GM23338 (cell line): ENCODE measurements at regions not wholly inside any gene's neighbourhood (a gene's known extent, or its start where the extent isn't known, plus 50 kb on each side); places are given as distances from the start of the nearest gene placed in this dataset.

Source experiments
- ATAC-seq: fragments of 200-7000 bp; cut with Tn5 transposase; 3 replicates; pipeline ENCODE4 v1.9.1; 2020
- DNase-seq: peaks from one replicate; pipeline ENCODE4 v3.0.0-alpha.2; 2015; ENCODE audit warnings: low spot score
- H2AFZ ChIP-seq: fragments of 200-600 bp; sonication (generic); 2 replicates; pipeline ENCODE4 v1.8.0; 2016; ENCODE audit warnings: antibody characterized with exemption, mild to moderate bottlenecking, moderate library complexity
- H3F3A ChIP-seq: fragments of 200-600 bp; sonication (generic); replicated peaks from 2 replicates; pipeline ENCODE4 v1.8.0; 2017; ENCODE audit warnings: antibody characterized with exemption, mixed run types, low read depth
- H3K27ac ChIP-seq: fragments of 200-600 bp; sonication (generic); 2 replicates; pipeline ENCODE4 v1.6.1; 2016; ENCODE audit warnings: low read depth
- H3K27me3 ChIP-seq: fragments of 200-600 bp; sonication (generic); 2 replicates; pipeline ENCODE4 v1.8.0; 2016; ENCODE audit warnings: mild to moderate bottlenecking, mixed run types, moderate library complexity; ENCODE audit not compliant: insufficient read depth
- H3K36me3 ChIP-seq: fragments of 200-600 bp; sonication (generic); 2 replicates; pipeline ENCODE4 v1.8.0; 2016; ENCODE audit warnings: mild to moderate bottlenecking; ENCODE audit not compliant: insufficient read depth
- H3K4me1 ChIP-seq: fragments of 200-600 bp; sonication (generic); 2 replicates; pipeline ENCODE4 v1.8.0; 2016; ENCODE audit warnings: mild to moderate bottlenecking, moderate library complexity; ENCODE audit not compliant: insufficient read depth
- H3K4me2 ChIP-seq: fragments of 200-600 bp; sonication (generic); 2 replicates; pipeline ENCODE4 v1.7.1; 2017; ENCODE audit warnings: mixed run types
- H3K4me3 ChIP-seq: fragments of 200-600 bp; sonication (generic); 2 replicates; pipeline ENCODE4 v1.6.1; 2016; ENCODE audit warnings: mixed run types
- H3K79me2 ChIP-seq: fragments of 200-600 bp; sonication (generic); replicated peaks from 2 replicates; pipeline ENCODE4 v1.8.0; 2017; ENCODE audit warnings: mild to moderate bottlenecking; ENCODE audit not compliant: insufficient read depth
- H3K9me2 ChIP-seq: fragments of 200-600 bp; sonication (generic); 2 replicates; pipeline ENCODE4 v1.8.0; 2017; ENCODE audit not compliant: insufficient read depth
- H4K20me1 ChIP-seq: fragments of 200-600 bp; sonication (generic); replicated peaks from 2 replicates; pipeline ENCODE4 v1.8.0; 2017; ENCODE audit warnings: mild to moderate bottlenecking; ENCODE audit not compliant: insufficient read depth
- H3K27ac Mint-ChIP-seq: 2 replicates; pipeline ENCODE4 v1.8.0; 2020; ENCODE audit warnings: inconsistent platforms, mild to moderate bottlenecking, moderate library complexity, mixed read lengths
- H3K27me3 Mint-ChIP-seq: 3 replicates; pipeline ENCODE4 v1.8.0; 2022; ENCODE audit warnings: low read depth, mild to moderate bottlenecking, moderate library complexity, mixed read lengths, inconsistent platforms; ENCODE audit not compliant: insufficient read depth, poor library complexity
- H3K36me3 Mint-ChIP-seq: 3 replicates; pipeline ENCODE4 v1.8.0; 2021; ENCODE audit warnings: low read depth, mild to moderate bottlenecking, inconsistent platforms, moderate library complexity, mixed read lengths
- H3K4me1 Mint-ChIP-seq: 3 replicates; pipeline ENCODE4 v1.8.0; 2020; ENCODE audit warnings: mild to moderate bottlenecking, inconsistent platforms, mixed read lengths
- H3K4me3 Mint-ChIP-seq: 3 replicates; pipeline ENCODE4 v1.8.0; 2021; ENCODE audit warnings: moderate library complexity, mild to moderate bottlenecking, inconsistent platforms, mixed read lengths
- H3K9me3 Mint-ChIP-seq: 3 replicates; pipeline ENCODE4 v1.8.0; 2020; ENCODE audit warnings: moderate library complexity, mild to moderate bottlenecking, inconsistent platforms, mixed read lengths
- CREB1 ChIP-seq: fragments of 250-450 bp; sonication (Bioruptor Pico); IDR thresholded peaks from 2 replicates; pipeline ENCODE4 v1.5.0; 2020; ENCODE audit warnings: low read depth, mild to moderate bottlenecking, moderate library complexity
- EZH2 ChIP-seq: fragments of 200-600 bp; sonication (generic); IDR thresholded peaks from one replicate; pipeline ENCODE4 v1.8.0; 2017; ENCODE audit warnings: antibody characterized with exemption, mild to moderate bottlenecking, low read depth; ENCODE audit not compliant: unreplicated experiment
- JUNB ChIP-seq: IDR thresholded peaks from one replicate; pipeline ENCODE4 v1.6.1; 2016; ENCODE audit warnings: antibody characterized with exemption; ENCODE audit not compliant: unreplicated experiment
- NANOG ChIP-seq: IDR thresholded peaks from 2 replicates; pipeline ENCODE4 v1.6.1; 2016; ENCODE audit warnings: antibody characterized with exemption, borderline replicate concordance
- POLR2AphosphoS5 ChIP-seq: IDR thresholded peaks from 2 replicates; pipeline ENCODE4 v1.6.1; 2016; ENCODE audit warnings: antibody characterized with exemption, low read depth
- STAT1 ChIP-seq: IDR thresholded peaks from one replicate; pipeline ENCODE4 v1.6.1; 2016; ENCODE audit warnings: antibody characterized with exemption; ENCODE audit not compliant: unreplicated experiment
- ZNF331 ChIP-seq: fragments of 250-450 bp; sonication (Bioruptor Pico); IDR thresholded peaks from 2 replicates; pipeline ENCODE4 v1.5.0; 2020; ENCODE audit warnings: low read depth, mild to moderate bottlenecking, moderate library complexity
- TF ChIP-seq, protein P1 (sequence below): IDR thresholded peaks from one replicate; pipeline ENCODE4 v1.6.1; 2018; ENCODE audit warnings: antibody characterized with exemption; ENCODE audit not compliant: unreplicated experiment
- TF ChIP-seq, protein P2 (sequence below): IDR thresholded peaks from 2 replicates; pipeline ENCODE4 v1.6.1; 2016; ENCODE audit warnings: antibody characterized with exemption
- TF ChIP-seq, protein P3 (sequence below): fragments of 250-450 bp; sonication (Bioruptor Pico); IDR thresholded peaks from 2 replicates; pipeline ENCODE4 v1.5.0; 2020; ENCODE audit warnings: mild to moderate bottlenecking, moderate library complexity

- TF ChIP-seq CREB1 (CRISPR knock-in tag) (no peak), POLR2AphosphoS5 (no peak), JUNB (no peak), STAT1 (no peak), ZNF331 (CRISPR knock-in tag) (no peak), NANOG (no peak), EZH2 (no peak)
- TF ChIP-seq, protein P1, sequence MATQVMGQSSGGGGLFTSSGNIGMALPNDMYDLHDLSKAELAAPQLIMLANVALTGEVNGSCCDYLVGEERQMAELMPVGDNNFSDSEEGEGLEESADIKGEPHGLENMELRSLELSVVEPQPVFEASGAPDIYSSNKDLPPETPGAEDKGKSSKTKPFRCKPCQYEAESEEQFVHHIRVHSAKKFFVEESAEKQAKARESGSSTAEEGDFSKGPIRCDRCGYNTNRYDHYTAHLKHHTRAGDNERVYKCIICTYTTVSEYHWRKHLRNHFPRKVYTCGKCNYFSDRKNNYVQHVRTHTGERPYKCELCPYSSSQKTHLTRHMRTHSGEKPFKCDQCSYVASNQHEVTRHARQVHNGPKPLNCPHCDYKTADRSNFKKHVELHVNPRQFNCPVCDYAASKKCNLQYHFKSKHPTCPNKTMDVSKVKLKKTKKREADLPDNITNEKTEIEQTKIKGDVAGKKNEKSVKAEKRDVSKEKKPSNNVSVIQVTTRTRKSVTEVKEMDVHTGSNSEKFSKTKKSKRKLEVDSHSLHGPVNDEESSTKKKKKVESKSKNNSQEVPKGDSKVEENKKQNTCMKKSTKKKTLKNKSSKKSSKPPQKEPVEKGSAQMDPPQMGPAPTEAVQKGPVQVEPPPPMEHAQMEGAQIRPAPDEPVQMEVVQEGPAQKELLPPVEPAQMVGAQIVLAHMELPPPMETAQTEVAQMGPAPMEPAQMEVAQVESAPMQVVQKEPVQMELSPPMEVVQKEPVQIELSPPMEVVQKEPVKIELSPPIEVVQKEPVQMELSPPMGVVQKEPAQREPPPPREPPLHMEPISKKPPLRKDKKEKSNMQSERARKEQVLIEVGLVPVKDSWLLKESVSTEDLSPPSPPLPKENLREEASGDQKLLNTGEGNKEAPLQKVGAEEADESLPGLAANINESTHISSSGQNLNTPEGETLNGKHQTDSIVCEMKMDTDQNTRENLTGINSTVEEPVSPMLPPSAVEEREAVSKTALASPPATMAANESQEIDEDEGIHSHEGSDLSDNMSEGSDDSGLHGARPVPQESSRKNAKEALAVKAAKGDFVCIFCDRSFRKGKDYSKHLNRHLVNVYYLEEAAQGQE = no peak
- TF ChIP-seq, protein P2, sequence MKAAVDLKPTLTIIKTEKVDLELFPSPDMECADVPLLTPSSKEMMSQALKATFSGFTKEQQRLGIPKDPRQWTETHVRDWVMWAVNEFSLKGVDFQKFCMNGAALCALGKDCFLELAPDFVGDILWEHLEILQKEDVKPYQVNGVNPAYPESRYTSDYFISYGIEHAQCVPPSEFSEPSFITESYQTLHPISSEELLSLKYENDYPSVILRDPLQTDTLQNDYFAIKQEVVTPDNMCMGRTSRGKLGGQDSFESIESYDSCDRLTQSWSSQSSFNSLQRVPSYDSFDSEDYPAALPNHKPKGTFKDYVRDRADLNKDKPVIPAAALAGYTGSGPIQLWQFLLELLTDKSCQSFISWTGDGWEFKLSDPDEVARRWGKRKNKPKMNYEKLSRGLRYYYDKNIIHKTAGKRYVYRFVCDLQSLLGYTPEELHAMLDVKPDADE = no peak
These were observed 91.1 kb downstream of the HLX start (continued) for GRCh38 chr1:220970311-220970710.

- TF ChIP-seq CREB1 (CRISPR knock-in tag) (no peak), ZNF331 (CRISPR knock-in tag) (no peak), NANOG (no peak), EZH2 (no peak), STAT1 (no peak), POLR2AphosphoS5 (no peak)
- TF ChIP-seq, protein P1 = no peak
- TF ChIP-seq, protein P3, sequence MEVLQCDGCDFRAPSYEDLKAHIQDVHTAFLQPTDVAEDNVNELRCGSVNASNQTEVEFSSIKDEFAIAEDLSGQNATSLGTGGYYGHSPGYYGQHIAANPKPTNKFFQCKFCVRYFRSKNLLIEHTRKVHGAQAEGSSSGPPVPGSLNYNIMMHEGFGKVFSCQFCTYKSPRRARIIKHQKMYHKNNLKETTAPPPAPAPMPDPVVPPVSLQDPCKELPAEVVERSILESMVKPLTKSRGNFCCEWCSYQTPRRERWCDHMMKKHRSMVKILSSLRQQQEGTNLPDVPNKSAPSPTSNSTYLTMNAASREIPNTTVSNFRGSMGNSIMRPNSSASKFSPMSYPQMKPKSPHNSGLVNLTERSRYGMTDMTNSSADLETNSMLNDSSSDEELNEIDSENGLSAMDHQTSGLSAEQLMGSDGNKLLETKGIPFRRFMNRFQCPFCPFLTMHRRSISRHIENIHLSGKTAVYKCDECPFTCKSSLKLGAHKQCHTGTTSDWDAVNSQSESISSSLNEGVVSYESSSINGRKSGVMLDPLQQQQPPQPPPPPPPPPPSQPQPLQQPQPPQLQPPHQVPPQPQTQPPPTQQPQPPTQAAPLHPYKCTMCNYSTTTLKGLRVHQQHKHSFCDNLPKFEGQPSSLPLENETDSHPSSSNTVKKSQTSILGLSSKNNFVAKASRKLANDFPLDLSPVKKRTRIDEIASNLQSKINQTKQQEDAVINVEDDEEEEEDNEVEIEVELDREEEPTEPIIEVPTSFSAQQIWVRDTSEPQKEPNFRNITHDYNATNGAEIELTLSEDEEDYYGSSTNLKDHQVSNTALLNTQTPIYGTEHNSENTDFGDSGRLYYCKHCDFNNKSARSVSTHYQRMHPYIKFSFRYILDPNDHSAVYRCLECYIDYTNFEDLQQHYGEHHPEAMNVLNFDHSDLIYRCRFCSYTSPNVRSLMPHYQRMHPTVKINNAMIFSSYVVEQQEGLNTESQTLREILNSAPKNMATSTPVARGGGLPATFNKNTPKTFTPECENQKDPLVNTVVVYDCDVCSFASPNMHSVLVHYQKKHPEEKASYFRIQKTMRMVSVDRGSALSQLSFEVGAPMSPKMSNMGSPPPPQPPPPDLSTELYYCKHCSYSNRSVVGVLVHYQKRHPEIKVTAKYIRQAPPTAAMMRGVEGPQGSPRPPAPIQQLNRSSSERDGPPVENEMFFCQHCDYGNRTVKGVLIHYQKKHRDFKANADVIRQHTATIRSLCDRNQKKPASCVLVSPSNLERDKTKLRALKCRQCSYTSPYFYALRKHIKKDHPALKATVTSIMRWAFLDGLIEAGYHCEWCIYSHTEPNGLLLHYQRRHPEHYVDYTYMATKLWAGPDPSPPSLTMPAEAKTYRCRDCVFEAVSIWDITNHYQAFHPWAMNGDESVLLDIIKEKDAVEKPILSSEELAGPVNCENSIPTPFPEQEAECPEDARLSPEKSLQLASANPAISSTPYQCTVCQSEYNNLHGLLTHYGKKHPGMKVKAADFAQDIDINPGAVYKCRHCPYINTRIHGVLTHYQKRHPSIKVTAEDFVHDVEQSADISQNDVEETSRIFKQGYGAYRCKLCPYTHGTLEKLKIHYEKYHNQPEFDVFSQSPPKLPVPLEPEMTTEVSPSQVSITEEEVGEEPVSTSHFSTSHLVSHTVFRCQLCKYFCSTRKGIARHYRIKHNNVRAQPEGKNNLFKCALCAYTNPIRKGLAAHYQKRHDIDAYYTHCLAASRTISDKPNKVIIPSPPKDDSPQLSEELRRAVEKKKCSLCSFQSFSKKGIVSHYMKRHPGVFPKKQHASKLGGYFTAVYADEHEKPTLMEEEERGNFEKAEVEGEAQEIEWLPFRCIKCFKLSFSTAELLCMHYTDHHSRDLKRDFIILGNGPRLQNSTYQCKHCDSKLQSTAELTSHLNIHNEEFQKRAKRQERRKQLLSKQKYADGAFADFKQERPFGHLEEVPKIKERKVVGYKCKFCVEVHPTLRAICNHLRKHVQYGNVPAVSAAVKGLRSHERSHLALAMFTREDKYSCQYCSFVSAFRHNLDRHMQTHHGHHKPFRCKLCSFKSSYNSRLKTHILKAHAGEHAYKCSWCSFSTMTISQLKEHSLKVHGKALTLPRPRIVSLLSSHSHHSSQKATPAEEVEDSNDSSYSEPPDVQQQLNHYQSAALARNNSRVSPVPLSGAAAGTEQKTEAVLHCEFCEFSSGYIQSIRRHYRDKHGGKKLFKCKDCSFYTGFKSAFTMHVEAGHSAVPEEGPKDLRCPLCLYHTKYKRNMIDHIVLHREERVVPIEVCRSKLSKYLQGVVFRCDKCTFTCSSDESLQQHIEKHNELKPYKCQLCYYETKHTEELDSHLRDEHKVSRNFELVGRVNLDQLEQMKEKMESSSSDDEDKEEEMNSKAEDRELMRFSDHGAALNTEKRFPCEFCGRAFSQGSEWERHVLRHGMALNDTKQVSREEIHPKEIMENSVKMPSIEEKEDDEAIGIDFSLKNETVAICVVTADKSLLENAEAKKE (CRISPR knock-in tag) = no peak
- Mint-ChIP-seq H3K4me1 (peaks cover 3% of the 10 kb centered on the region; the same call in 1 of the 3 replicates), H3K4me3 (no peak overlapping the region)
These were observed 92.0 kb downstream of the HLX start for GRCh38 chr1:220971221-220971620.

More at GRCh38 chr1:220971221-220971620, 92.0 kb downstream of the HLX start:
- Histone ChIP-seq H3K27ac (no peak overlapping the region), H4K20me1 (no peaks in the 10 kb centered on the region), H3K4me3 (no peak overlapping the region), H3K79me2 (no peaks in the 10 kb centered on the region), H3F3A (no peaks in the 10 kb centered on the region), H2AFZ (no peak overlapping the region), H3K4me1 (no peaks in the 10 kb centered on the region), H3K27me3 (no peaks in the 10 kb centered on the region), H3K9me2 (no peaks in the 10 kb centered on the region), H3K4me2 (no peak overlapping the region), H3K36me3 (no peaks in the 10 kb centered on the region)
- H3K27me3 Mint-ChIP-seq = no peaks in the 10 kb centered on the region
- DNase-seq = no peak
- H3K9me3 Mint-ChIP-seq = no peaks in the 10 kb centered on the region
- no peak for ATAC-seq
- no peak overlapping the region for H3K27ac Mint-ChIP-seq
- no peaks in the 10 kb centered on the region for H3K36me3 Mint-ChIP-seq
